Endothelial cell of umbilical vein (primary cell): ENCODE measurements at regions not wholly inside any gene's neighbourhood (a gene's known extent, or its start where the extent isn't known, plus 50 kb on each side); places are given as distances from the start of the nearest gene placed in this dataset.

Experiments
- BruUV-seq: library from RNA; stranded (reverse); fragments of 400-500 nt; replicated peaks from 2 replicates; lab custom pipeline; 2021; lab: Mats Ljungman, UMichigan
- CTCF ChIA-PET: fragments of 300-600, 350-600 bp; sonication (Branson Sonifier 250); formaldehyde crosslinking; loops from one replicate; lab custom pipeline; 2021; ENCODE audit warnings: antibody characterized with exemption, inconsistent platforms; lab: Charles Lee
- POLR2A ChIA-PET: fragments of 300-600, 350-600 bp; sonication (Branson Sonifier 250); formaldehyde crosslinking; loops from one replicate; lab custom pipeline; 2021; ENCODE audit warnings: antibody characterized with exemption, inconsistent platforms; lab: Charles Lee
- DNase-seq: peaks from one replicate; pipeline ENCODE4 v3.0.0-alpha.2; 2011; ENCODE audit warnings: low read depth, low spot score
- FAIRE-seq: peaks from 2 replicates; lab custom pipeline; 2011; peaks lifted over from hg19 to GRCh38; lab: Jason Lieb, UNC
- H2AFZ ChIP-seq: 2 replicates; pipeline ENCODE4 v1.6.0; 2012; ENCODE audit warnings: low read depth, low read length, control low read depth, inconsistent platforms
- H3K27ac ChIP-seq: 2 replicates; pipeline ENCODE4 v1.5.1; 2011; ENCODE audit warnings: low read depth, mild to moderate bottlenecking, control low read depth, low read length, moderate library complexity; ENCODE audit not compliant: insufficient read depth
- H3K27me3 ChIP-seq, 2 experiments: 2 replicates each; pipeline versions ENCODE4 v1.6.0 to v1.6.1; 2011; ENCODE audit warnings: low read length in 2 of 2, mixed read lengths in 1 of 2; ENCODE audit not compliant: control insufficient read depth in 2 of 2, insufficient read depth in 2 of 2
- H3K36me3 ChIP-seq, 2 experiments: 2 replicates in 1 of 2; 3 replicates in 1 of 2; pipeline ENCODE4 v1.5.1; 2011; ENCODE audit warnings: low read length in 2 of 2, mild to moderate bottlenecking in 1 of 2, moderate library complexity in 1 of 2; ENCODE audit not compliant: control insufficient read depth in 2 of 2, insufficient read depth in 2 of 2; ENCODE audit errors: extremely low read depth in 1 of 2
- H3K4me1 ChIP-seq: 3 replicates; pipeline ENCODE4 v1.5.1; 2011; ENCODE audit warnings: mild to moderate bottlenecking, low read length; ENCODE audit not compliant: control insufficient read depth, insufficient read depth; ENCODE audit errors: extremely low read depth
- H3K4me2 ChIP-seq: 2 replicates; pipeline ENCODE4 v1.6.1; 2011; ENCODE audit warnings: low read length, control low read depth, mixed read lengths; ENCODE audit not compliant: insufficient read depth
- H3K4me3 ChIP-seq, 3 experiments: fragments of 200-600 bp in 1 of 3; sonication (generic), shearing (Covaris generic) in 1 of 3; replicated peaks in 1 of 3; 2 replicates each; pipeline ENCODE4 v1.5.1; 2011 to 2016; ENCODE audit warnings: control low read depth in 3 of 3, low read length in 3 of 3, mild to moderate bottlenecking in 2 of 3, inconsistent platforms in 1 of 3, low read depth in 1 of 3, moderate library complexity in 1 of 3; ENCODE audit not compliant: insufficient read depth in 1 of 3
- H3K79me2 ChIP-seq: 2 replicates; pipeline ENCODE4 v1.6.0; 2012; ENCODE audit warnings: low read length, inconsistent platforms; ENCODE audit not compliant: control insufficient read depth, insufficient read depth
- H3K9ac ChIP-seq: replicated peaks from 2 replicates; pipeline ENCODE3; 2011; ENCODE audit warnings: low read length, control low read depth; ENCODE audit not compliant: insufficient read depth; ENCODE audit errors: extremely low read depth
- H3K9me1 ChIP-seq: replicated peaks from 3 replicates; pipeline ENCODE4 v1.6.0; 2011; ENCODE audit warnings: mild to moderate bottlenecking, low read length; ENCODE audit not compliant: control insufficient read depth, insufficient read depth; ENCODE audit errors: extremely low read depth
- H3K9me3 ChIP-seq: replicated peaks from 2 replicates; pipeline ENCODE4 v1.5.1; 2012; ENCODE audit warnings: low read length, inconsistent platforms; ENCODE audit not compliant: control insufficient read depth, insufficient read depth
- H4K20me1 ChIP-seq: replicated peaks from 2 replicates; pipeline ENCODE3; 2011; ENCODE audit warnings: mild to moderate bottlenecking, low read length; ENCODE audit not compliant: control insufficient read depth, insufficient read depth; ENCODE audit errors: extremely low read depth
- EZH2 ChIP-seq: IDR thresholded peaks from 2 replicates; pipeline ENCODE4 v1.6.1; 2012; ENCODE audit warnings: borderline replicate concordance, low read depth, mild to moderate bottlenecking, moderate library complexity, low read length, inconsistent platforms; ENCODE audit not compliant: severe bottlenecking
- FOS ChIP-seq: IDR thresholded peaks from 2 replicates; pipeline ENCODE4 v1.6.1; 2011; ENCODE audit warnings: mild to moderate bottlenecking, low read length, moderate library complexity, borderline replicate concordance; ENCODE audit not compliant: insufficient read depth
- GATA2 ChIP-seq: IDR thresholded peaks from 2 replicates; pipeline ENCODE4 v1.7.0; 2011; ENCODE audit warnings: low read depth, mild to moderate bottlenecking, moderate library complexity, mixed read lengths, low read length; ENCODE audit not compliant: insufficient read length, insufficient read depth
- JUN ChIP-seq: IDR thresholded peaks from 2 replicates; pipeline ENCODE4 v1.6.1; 2011; ENCODE audit warnings: borderline replicate concordance, low read depth; ENCODE audit not compliant: insufficient read length, insufficient read depth
- MYC ChIP-seq: IDR thresholded peaks from one replicate; pipeline ENCODE4 v1.6.1; 2011; ENCODE audit warnings: mild to moderate bottlenecking, low read depth, low read length
- POLR2A ChIP-seq: IDR thresholded peaks from 2 replicates; pipeline ENCODE4 v1.6.1; 2012; ENCODE audit warnings: low read depth, mild to moderate bottlenecking, control low read depth, low read length
- POLR2AphosphoS5 ChIP-seq: IDR thresholded peaks from 2 replicates; pipeline ENCODE4 v1.6.1; 2012; ENCODE audit warnings: low read depth, mild to moderate bottlenecking, control low read depth, low read length, moderate library complexity; ENCODE audit not compliant: insufficient read depth
- dilution Hi-C: fragments of 300-500 bp; cut with MboI; formaldehyde crosslinking; loops from one replicate; pipeline ENCODE4 v1.15.0; 2019; ENCODE audit warnings: low sequenced_read_pairs; ENCODE audit not compliant: extremely low pct_ligation_motif_present
- intact Hi-C: fragments of 100-400 bp; cut with micrococcal nuclease; formaldehyde crosslinking; loops from one replicate; pipeline ENCODE4 v1.10.0; 2022
- TF ChIP-seq, protein P1 (sequence below): IDR thresholded peaks from 2 replicates; pipeline ENCODE4 v1.6.1; 2011; ENCODE audit not compliant: insufficient read depth, insufficient read length
- TF ChIP-seq, protein P2 (sequence below), 2 donors: IDR thresholded peaks; 1 replicate in 1 of 2; 2 replicates in 1 of 2; pipeline ENCODE4 v1.5.1; 2011; ENCODE audit warnings: low read length in 2 of 2, mild to moderate bottlenecking in 2 of 2, moderate library complexity in 2 of 2, control low read depth in 1 of 2, inconsistent platforms in 1 of 2, low read depth in 1 of 2; ENCODE audit not compliant: insufficient read depth in 1 of 2; ENCODE audit errors: extremely low read depth in 1 of 2

DNA sequence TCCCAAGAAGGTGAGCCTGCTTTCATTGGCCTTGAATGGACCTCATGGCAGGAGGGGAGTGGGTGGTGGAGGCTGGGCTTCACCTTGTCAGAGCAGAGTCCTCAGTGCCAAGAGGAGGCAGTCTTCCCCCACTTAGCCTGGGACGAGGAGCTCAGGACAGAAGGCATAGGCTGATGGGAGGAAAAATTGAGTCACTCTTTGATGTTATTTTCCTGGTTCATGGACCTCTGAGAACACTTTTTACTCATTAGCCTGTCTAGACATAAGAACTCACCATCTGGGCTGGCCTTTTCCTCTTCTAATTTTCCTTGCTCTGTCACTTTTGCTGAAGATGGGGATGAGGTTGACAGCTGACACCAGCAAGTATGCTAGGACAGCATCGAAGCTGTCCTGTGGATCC is 225.7 kb upstream of the TNP1 start:
- intact Hi-C loops (no loop called here), dilution Hi-C loops (no loop called here)
- no peak for DNase-seq
- FAIRE-seq: no peak
- POLR2A ChIA-PET: no interaction called here
- peaks cover 0 to 5% of the 10 kb centered on the region in 2 experiments for H3K27me3 ChIP-seq
- H3K36me3 ChIP-seq: no peaks in the 10 kb centered on the region
- BruUV-seq: no TSS peak
- H3K9me1 ChIP-seq: no peaks in the 10 kb centered on the region
- CTCF ChIA-PET: interaction anchor here (1.3 to 1.9 kb wide), 2 partner anchors 11 to 81 kb away, joined by 4 read pairs; no protein-coding TSS in a partner anchor
- no peak overlapping the region for H3K4me3 ChIP-seq
- H3K9ac ChIP-seq: no peak overlapping the region
- no peaks in the 10 kb centered on the region for H3K9me3 ChIP-seq
- no peaks in the 10 kb centered on the region for H4K20me1 ChIP-seq
- no peak overlapping the region for H2AFZ ChIP-seq
- H3K79me2 ChIP-seq: no peaks in the 10 kb centered on the region
- TF ChIP-seq, protein P1, sequence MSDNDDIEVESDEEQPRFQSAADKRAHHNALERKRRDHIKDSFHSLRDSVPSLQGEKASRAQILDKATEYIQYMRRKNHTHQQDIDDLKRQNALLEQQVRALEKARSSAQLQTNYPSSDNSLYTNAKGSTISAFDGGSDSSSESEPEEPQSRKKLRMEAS: no peak
- no peak for TF ChIP-seq FOS
- no peak for TF ChIP-seq GATA2
- TF ChIP-seq MYC: no peak
- no peak for TF ChIP-seq EZH2
- no peak for TF ChIP-seq POLR2A
- TF ChIP-seq JUN: no peak
- TF ChIP-seq, protein P2, sequence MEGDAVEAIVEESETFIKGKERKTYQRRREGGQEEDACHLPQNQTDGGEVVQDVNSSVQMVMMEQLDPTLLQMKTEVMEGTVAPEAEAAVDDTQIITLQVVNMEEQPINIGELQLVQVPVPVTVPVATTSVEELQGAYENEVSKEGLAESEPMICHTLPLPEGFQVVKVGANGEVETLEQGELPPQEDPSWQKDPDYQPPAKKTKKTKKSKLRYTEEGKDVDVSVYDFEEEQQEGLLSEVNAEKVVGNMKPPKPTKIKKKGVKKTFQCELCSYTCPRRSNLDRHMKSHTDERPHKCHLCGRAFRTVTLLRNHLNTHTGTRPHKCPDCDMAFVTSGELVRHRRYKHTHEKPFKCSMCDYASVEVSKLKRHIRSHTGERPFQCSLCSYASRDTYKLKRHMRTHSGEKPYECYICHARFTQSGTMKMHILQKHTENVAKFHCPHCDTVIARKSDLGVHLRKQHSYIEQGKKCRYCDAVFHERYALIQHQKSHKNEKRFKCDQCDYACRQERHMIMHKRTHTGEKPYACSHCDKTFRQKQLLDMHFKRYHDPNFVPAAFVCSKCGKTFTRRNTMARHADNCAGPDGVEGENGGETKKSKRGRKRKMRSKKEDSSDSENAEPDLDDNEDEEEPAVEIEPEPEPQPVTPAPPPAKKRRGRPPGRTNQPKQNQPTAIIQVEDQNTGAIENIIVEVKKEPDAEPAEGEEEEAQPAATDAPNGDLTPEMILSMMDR (IDR thresholded peaks at IDR 0.05; ENCODE audit: extremely low read depth in 1 of 2, insufficient read depth in 1 of 2, low read depth in 1 of 2, low read length in 2 of 2): no peak
- no peak for TF ChIP-seq POLR2AphosphoS5
- H3K27ac ChIP-seq: no peak overlapping the region
- H3K4me2 ChIP-seq: no peak overlapping the region
- H3K4me1 ChIP-seq: peaks cover 6% of the 10 kb centered on the region
